HG02973 (cell line): ENCODE measurements at regions not wholly inside any gene's neighbourhood (a gene's known extent, or its start where the extent isn't known, plus 50 kb on each side); places are given as distances from the start of the nearest gene placed in this dataset.

Experiments
- ATAC-seq: cut with Tn5 transposase; IDR thresholded peaks from one replicate; pipeline ENCODE4 v1.9.1; 2021; ENCODE audit warnings: moderate library complexity; ENCODE audit not compliant: unreplicated experiment

- no peak for ATAC-seq
Observed at GRCh38 chr10:124267231-124267885, 151.4 kb downstream of the OAT start.

- ATAC-seq: no peak
Observed at GRCh38 chr10:124266468-124267230, 152.1 kb downstream of the OAT start.

GRCh38 chr10:124265776-124266467, 152.8 kb downstream of the OAT start:
- no peak for ATAC-seq

GRCh38 chr10:124265391-124265745, 153.4 kb downstream of the OAT start:
- ATAC-seq: no peak

- ATAC-seq: no peak
Observed at GRCh38 chr10:124264711-124265390, 153.9 kb downstream of the OAT start.

GRCh38 chr10:124264271-124264670, 154.5 kb downstream of the OAT start:
- ATAC-seq: no peak

- no peak for ATAC-seq
Observed at GRCh38 chr10:124263726-124264125, 155.0 kb downstream of the OAT start.

- no peak for ATAC-seq
Observed at GRCh38 chr10:124262971-124263370, 155.8 kb downstream of the OAT start.

- no peak for ATAC-seq
Observed at GRCh38 chr10:124262234-124262865, 156.4 kb downstream of the OAT start.

- ATAC-seq: no peak
Observed at GRCh38 chr10:124259139-124259825, 159.4 kb downstream of the OAT start.

GRCh38 chr10:124257781-124258180, 160.9 kb downstream of the OAT start:
- ATAC-seq: no peak

- ATAC-seq: no peak
Observed at GRCh38 chr10:124256151-124256550, 162.6 kb downstream of the OAT start.

- ATAC-seq: no peak
Observed at GRCh38 chr10:124255556-124255955, 162.2 kb upstream of the CHST15 start.

GRCh38 chr10:124254490-124254889, 161.1 kb upstream of the CHST15 start:
- ATAC-seq: no peak

GRCh38 chr10:124253006-124253405, 159.6 kb upstream of the CHST15 start:
- ATAC-seq: no peak

- no peak for ATAC-seq
Observed at GRCh38 chr10:124252097-124252715, 158.8 kb upstream of the CHST15 start.

- no peak for ATAC-seq
Observed at GRCh38 chr10:124251317-124252065, 158.1 kb upstream of the CHST15 start.

- no peak for ATAC-seq
Observed at GRCh38 chr10:124250506-124250905, 157.1 kb upstream of the CHST15 start.

- no peak for ATAC-seq
Observed at GRCh38 chr10:124249812-124250432, 156.5 kb upstream of the CHST15 start.
